MCF 10A (cell line): ENCODE measurements at regions not wholly inside any gene's neighbourhood (a gene's known extent, or its start where the extent isn't known, plus 50 kb on each side); places are given as distances from the start of the nearest gene placed in this dataset.

Experiments used
- BruUV-seq: library from RNA; stranded (reverse); fragments of 400-500 nt; replicated peaks from 2 replicates; lab custom pipeline; 2021; lab: Mats Ljungman, UMichigan
- CTCF ChIA-PET: fragments of 300-600 bp; sonication (Branson Sonifier 250); formaldehyde crosslinking; extraction: SDS; loops from one replicate; lab custom pipeline; 2021; ENCODE audit warnings: antibody characterized with exemption, inconsistent platforms; lab: Yijun Ruan, JAX
- POLR2A ChIA-PET: fragments of 300-600, 350-650 bp; sonication (Branson Sonifier 250); formaldehyde crosslinking; extraction: SDS; loops from one replicate; lab custom pipeline; 2020; ENCODE audit warnings: antibody characterized with exemption, inconsistent platforms; lab: Yijun Ruan, JAX
- DNase-seq: peaks from one replicate; pipeline ENCODE4 v3.0.0-alpha.2; 2018; ENCODE audit not compliant: unreplicated experiment
- H3K27ac Mint-ChIP-seq: one replicate; pipeline ENCODE4 v1.8.0; 2022; ENCODE audit warnings: mild to moderate bottlenecking, low read depth, mixed read lengths; ENCODE audit not compliant: unreplicated experiment
- H3K27me3 Mint-ChIP-seq: one replicate; pipeline ENCODE4 v1.8.0; 2022; ENCODE audit warnings: mixed read lengths; ENCODE audit not compliant: insufficient read depth, unreplicated experiment
- H3K36me3 Mint-ChIP-seq: one replicate; pipeline ENCODE4 v1.8.0; 2022; ENCODE audit warnings: mild to moderate bottlenecking, moderate library complexity, mixed read lengths; ENCODE audit not compliant: insufficient read depth, unreplicated experiment
- H3K4me1 Mint-ChIP-seq: one replicate; pipeline ENCODE4 v1.8.0; 2022; ENCODE audit warnings: mixed read lengths; ENCODE audit not compliant: insufficient read depth, unreplicated experiment
- H3K4me3 Mint-ChIP-seq: one replicate; pipeline ENCODE4 v1.8.0; 2022; ENCODE audit warnings: mild to moderate bottlenecking, moderate library complexity, mixed read lengths; ENCODE audit not compliant: unreplicated experiment
- H3K9me3 Mint-ChIP-seq: one replicate; pipeline ENCODE4 v1.8.0; 2022; ENCODE audit warnings: mixed read lengths; ENCODE audit not compliant: unreplicated experiment
- CTCF ChIP-seq: fragments of 200-600 bp; IDR thresholded peaks from one replicate; pipeline ENCODE4 v1.8.0; 2022; ENCODE audit warnings: antibody characterized with exemption, mild to moderate bottlenecking; ENCODE audit not compliant: unreplicated experiment
- intact Hi-C: fragments of 100-400 bp; cut with micrococcal nuclease; formaldehyde crosslinking; loops from 2 replicates; pipeline ENCODE4 v1.14.1; 2022

GRCh38 chr4:111854494-111855087, 290.7 kb upstream of the FAM241A start:
- H3K27me3 Mint-ChIP-seq, result peaks cover 41% of the 10 kb centered on the region
- intact Hi-C loops, result loop anchor here (1.0 to 2.0 kb wide), 4 partner anchors 83 to 718 kb away; no protein-coding TSS in a partner anchor
- no peaks in the 10 kb centered on the region for H3K4me1 Mint-ChIP-seq
- ChIA-PET POLR2A (interaction anchor here (0.8 kb wide), 1 partner anchor 213 kb away, joined by 3 read pairs; no protein-coding TSS in a partner anchor), CTCF (interaction anchor here (0.6 to 3.5 kb wide), 54 partner anchors 8 to 1912 kb away, joined by 3 to 39 read pairs (median 4); no protein-coding TSS in a partner anchor)
- no peaks in the 10 kb centered on the region for H3K36me3 Mint-ChIP-seq
- BruUV-seq, result no TSS peak
- H3K9me3 Mint-ChIP-seq, result no peaks in the 10 kb centered on the region
- peak; percentile 68 for TF ChIP-seq CTCF
- peak; percentile 50 for DNase-seq
- no peak overlapping the region for H3K27ac Mint-ChIP-seq
- no peak overlapping the region for H3K4me3 Mint-ChIP-seq

GRCh38 chr4:111855308-111855707, 289.9 kb upstream of the FAM241A start:
- DNase-seq, result no peak
- Mint-ChIP-seq H3K4me1 (no peaks in the 10 kb centered on the region), H3K27me3 (peaks cover 41% of the 10 kb centered on the region), H3K27ac (no peak overlapping the region), H3K4me3 (no peak overlapping the region), H3K36me3 (no peaks in the 10 kb centered on the region), H3K9me3 (no peaks in the 10 kb centered on the region)
- TF ChIP-seq CTCF, result no peak
- intact Hi-C loops, result loop anchor here (2.0 kb wide), 1 partner anchor 719 kb away; no protein-coding TSS in a partner anchor
- no TSS peak for BruUV-seq
- ChIA-PET CTCF (interaction anchor here (0.6 to 3.5 kb wide), 38 partner anchors 9 to 1833 kb away, joined by 3 to 39 read pairs (median 4); no protein-coding TSS in a partner anchor), POLR2A (interaction anchor here (0.8 kb wide), 1 partner anchor 213 kb away, joined by 3 read pairs; no protein-coding TSS in a partner anchor)

DNA sequence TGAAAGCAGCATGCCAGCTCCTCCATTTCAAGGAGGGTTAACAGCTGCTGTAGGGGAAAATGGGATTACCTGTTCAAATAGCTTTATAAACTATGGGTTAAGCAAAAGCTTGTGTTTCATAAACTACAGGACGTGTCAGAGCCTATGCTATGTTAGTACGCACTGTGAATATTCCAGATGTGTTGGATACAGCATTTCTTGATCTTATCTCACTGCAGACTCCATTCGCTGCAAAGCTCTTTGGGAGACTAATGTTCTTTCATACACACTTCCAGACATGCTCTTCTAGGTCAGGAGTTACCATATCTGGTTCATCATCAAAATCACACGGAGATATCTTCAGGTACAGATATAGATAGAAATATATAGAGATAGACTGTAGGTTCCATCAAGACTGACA, 281.2 kb upstream of the FAM241A start:
- BruUV-seq, result no TSS peak
- H3K27ac Mint-ChIP-seq, result no peak overlapping the region
- no peak for DNase-seq
- H3K4me1 Mint-ChIP-seq, result no peaks in the 10 kb centered on the region
- H3K9me3 Mint-ChIP-seq, result no peaks in the 10 kb centered on the region
- H3K4me3 Mint-ChIP-seq, result no peak overlapping the region
- intact Hi-C loops, result no loop called here
- H3K27me3 Mint-ChIP-seq, result peaks cover 53% of the 10 kb centered on the region
- TF ChIP-seq CTCF, result no peak
- CTCF ChIA-PET, result interaction anchor here (0.6 to 1.6 kb wide), 5 partner anchors 10 to 222 kb away, joined by 3 to 14 read pairs (median 4); no protein-coding TSS in a partner anchor
- H3K36me3 Mint-ChIP-seq, result no peaks in the 10 kb centered on the region
- POLR2A ChIA-PET, result no interaction called here

DNA sequence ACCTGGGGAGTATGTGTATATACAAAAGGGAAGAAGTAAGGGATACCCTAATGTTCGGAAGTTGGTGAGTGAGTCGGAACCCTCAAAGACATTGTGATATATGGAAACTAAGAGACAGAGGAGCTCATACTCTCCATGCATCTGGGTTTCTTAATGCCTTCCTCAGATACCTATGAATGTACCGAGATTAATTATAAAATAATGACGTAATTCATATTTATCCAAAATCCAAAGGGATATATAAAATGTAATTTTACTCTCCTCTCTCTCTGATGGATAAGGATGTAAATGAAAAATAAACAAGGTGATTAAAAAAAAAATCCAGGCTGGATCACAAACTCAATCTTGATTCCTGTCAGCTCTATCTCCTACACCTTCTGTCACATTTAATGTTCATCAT, 275.9 kb upstream of the FAM241A start:
- no peak for DNase-seq
- Mint-ChIP-seq H3K4me1 (no peaks in the 10 kb centered on the region), H3K4me3 (no peak overlapping the region), H3K36me3 (no peaks in the 10 kb centered on the region), H3K9me3 (no peaks in the 10 kb centered on the region), H3K27me3 (peaks cover 51% of the 10 kb centered on the region), H3K27ac (no peak overlapping the region)
- CTCF ChIA-PET, result interaction anchor here (0.7 kb wide), 1 partner anchor 11 kb away, joined by 4 read pairs; no protein-coding TSS in a partner anchor
- POLR2A ChIA-PET, result no interaction called here
- intact Hi-C loops, result no loop called here
- no peak for TF ChIP-seq CTCF
- no TSS peak for BruUV-seq
